Lower leg skin (tissue), 3 donors: ENCODE measurements at regions not wholly inside any gene's neighbourhood (a gene's known extent, or its start where the extent isn't known, plus 50 kb on each side); places are given as distances from the start of the nearest gene placed in this dataset.

Source experiments
- CTCF ChIP-seq, 3 donors: fragments of 450-650 bp; IDR thresholded peaks; one replicate each; pipeline ENCODE4 v1.5.1; 2016; ENCODE audit warnings: antibody characterized with exemption in 3 of 3, mild to moderate bottlenecking in 3 of 3, moderate library complexity in 2 of 3
- POLR2A ChIP-seq, 2 donors: fragments of 450-650 bp; IDR thresholded peaks; one replicate each; pipeline ENCODE4 v1.6.1; 2016 to 2017; ENCODE audit warnings: antibody characterized with exemption in 2 of 2, mild to moderate bottlenecking in 1 of 2, moderate library complexity in 1 of 2

- TF ChIP-seq CTCF (IDR thresholded peaks at IDR 0.05): no peak
- no peak for TF ChIP-seq POLR2A (IDR thresholded peaks at IDR 0.05)
Measured at GRCh38 chr13:108376308-108376707, 106.8 kb downstream of the TNFSF13B start.
